Ishikawa (cell line): ENCODE measurements at regions not wholly inside any gene's neighbourhood (a gene's known extent, or its start where the extent isn't known, plus 50 kb on each side); places are given as distances from the start of the nearest gene placed in this dataset.

Source experiments
- CEBPB ChIP-seq: IDR thresholded peaks from 2 replicates; pipeline ENCODE4 v1.6.1; 2012
- CREB1 ChIP-seq: IDR thresholded peaks from 2 replicates; pipeline ENCODE4 v1.6.1; 2012; ENCODE audit warnings: low read depth
- EGR1 ChIP-seq: IDR thresholded peaks from 2 replicates; pipeline ENCODE4 v1.6.1; 2012
- FOXM1 ChIP-seq: IDR thresholded peaks from 2 replicates; pipeline ENCODE4 v1.6.1; 2012; ENCODE audit warnings: low read depth, borderline replicate concordance
- MAX ChIP-seq: IDR thresholded peaks from 2 replicates; pipeline ENCODE4 v1.6.1; 2012
- NFIC ChIP-seq: IDR thresholded peaks from 2 replicates; pipeline ENCODE4 v1.6.1; 2012
- RAD21 ChIP-seq: IDR thresholded peaks from 2 replicates; pipeline ENCODE4 v1.6.1; 2012; ENCODE audit warnings: low read depth
- REST ChIP-seq: IDR thresholded peaks from 2 replicates; pipeline ENCODE4 v1.6.1; 2012; ENCODE audit warnings: low read depth, mild to moderate bottlenecking
- TAF1 ChIP-seq: IDR thresholded peaks from 2 replicates; pipeline ENCODE4 v1.6.1; 2012; ENCODE audit warnings: low read depth, mild to moderate bottlenecking
- TCF12 ChIP-seq: IDR thresholded peaks from 2 replicates; pipeline ENCODE4 v1.6.1; 2012; ENCODE audit warnings: low read depth
- TEAD4 ChIP-seq: IDR thresholded peaks from 2 replicates; pipeline ENCODE4 v1.6.1; 2012
- USF1 ChIP-seq: IDR thresholded peaks from 2 replicates; pipeline ENCODE4 v1.6.1; 2012
- YY1 ChIP-seq: IDR thresholded peaks from 2 replicates; pipeline ENCODE4 v1.6.1; 2012; ENCODE audit warnings: low read depth
- ZBTB7A ChIP-seq: IDR thresholded peaks from 2 replicates; pipeline ENCODE4 v1.6.1; 2012; ENCODE audit warnings: low read depth

- TF ChIP-seq ZBTB7A: no peak
- no peak for TF ChIP-seq TEAD4
- no peak for TF ChIP-seq TCF12
- no peak for TF ChIP-seq CREB1
- TF ChIP-seq CEBPB: no peak
- TF ChIP-seq EGR1: no peak
- no peak for TF ChIP-seq FOXM1
Measured at GRCh38 chr20:22698259-22698842, 114.0 kb upstream of the FOXA2 start.

GRCh38 chr20:22699396-22699795 is 115.0 kb upstream of the FOXA2 start:
- TF ChIP-seq CREB1: no peak
- no peak for TF ChIP-seq REST
- no peak for TF ChIP-seq CEBPB
- no peak for TF ChIP-seq TAF1
- TF ChIP-seq TEAD4: no peak
- TF ChIP-seq MAX: no peak
- TF ChIP-seq YY1: no peak

- TF ChIP-seq FOXM1 (no peak), MAX (no peak), USF1 (no peak), RAD21 (no peak), ZBTB7A (no peak), TEAD4 (no peak)
Measured at GRCh38 chr20:22700367-22700766, 116.0 kb upstream of the FOXA2 start.

GRCh38 chr20:22701679-22702308 is 117.4 kb upstream of the FOXA2 start:
- TF ChIP-seq RAD21: no peak

- no peak for TF ChIP-seq CEBPB
- TF ChIP-seq EGR1: no peak
- TF ChIP-seq ZBTB7A: no peak
- TF ChIP-seq RAD21: no peak
- no peak for TF ChIP-seq FOXM1
- no peak for TF ChIP-seq MAX
- no peak for TF ChIP-seq TAF1
- TF ChIP-seq YY1: no peak
- TF ChIP-seq TCF12: no peak
Measured at GRCh38 chr20:22703843-22704242, 119.5 kb upstream of the FOXA2 start.

GRCh38 chr20:22711971-22712755 is 127.8 kb upstream of the FOXA2 start:
- TF ChIP-seq USF1: no peak
- no peak for TF ChIP-seq TAF1
- TF ChIP-seq CEBPB: no peak
- no peak for TF ChIP-seq EGR1
- no peak for TF ChIP-seq NFIC
- TF ChIP-seq REST: no peak
- no peak for TF ChIP-seq RAD21
